ENCODE measurements at regions not wholly inside any gene's neighbourhood (a gene's known extent, or its start where the extent isn't known, plus 50 kb on each side); places are given as distances from the start of the nearest gene placed in this dataset.

DNA sequence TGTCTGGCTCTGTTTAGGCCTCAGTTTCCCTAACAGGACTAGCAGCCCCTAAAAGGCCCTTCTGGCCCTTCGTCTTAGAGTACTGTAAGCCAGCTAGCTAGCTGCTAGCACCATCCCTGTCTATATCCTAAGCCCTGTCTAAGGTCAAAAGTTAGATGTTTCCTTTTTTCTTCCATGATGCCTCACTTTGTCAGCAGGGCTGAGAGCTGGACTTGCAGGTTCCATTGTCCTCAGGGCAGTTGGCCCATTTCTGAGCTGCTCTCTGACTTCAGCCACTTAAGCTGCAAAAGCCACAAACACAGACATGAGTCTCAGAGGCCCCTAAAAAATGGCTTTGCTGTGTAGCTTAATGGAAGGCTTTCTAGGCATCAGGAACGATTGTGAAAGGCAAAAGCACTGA is 187.7 kb downstream of the CBLN1 start:
- Histone ChIP-seq H3K27ac (ENCODE audit: low read depth in 1 of 2, low read length in 2 of 2) (no peak overlapping the region), H3K4me1 (ENCODE audit: control insufficient read depth in 4 of 4, insufficient read depth in 4 of 4, low read length in 3 of 4) (no peaks in the 10 kb centered on the region), H3K9me3 (ENCODE audit: control insufficient read depth in 4 of 4, low read length in 3 of 4) (peaks cover 0 to 2% (median 0%) of the 10 kb centered on the region in 4 donors), H3K9ac (ENCODE audit: low read depth in 1 of 2, low read length in 2 of 2) (no peak overlapping the region), H3K4me3 (ENCODE audit: low read depth in 1 of 3, low read length in 3 of 3) (no peak overlapping the region), H3K36me3 (ENCODE audit: control insufficient read depth in 4 of 4, insufficient read depth in 3 of 4, low read depth in 1 of 4, low read length in 3 of 4) (no peaks in the 10 kb centered on the region), H3K27me3 (ENCODE audit: control insufficient read depth in 4 of 4, insufficient read depth in 4 of 4, low read length in 3 of 4) (peaks cover 0 to 4% (median 0%) of the 10 kb centered on the region in 4 donors)
- no peak for DNase-seq (ENCODE audit: low spot score)
- WGBS: 57% methylated on average over 2 of the region's 2 CpGs
- no peak for TF ChIP-seq NR2F2 (IDR thresholded peaks at IDR 0.05)
- no peak for TF ChIP-seq YY1 (IDR thresholded peaks at IDR 0.05)
- TF ChIP-seq HNF4G (IDR thresholded peaks at IDR 0.05): no peak
- TF ChIP-seq, protein P1, sequence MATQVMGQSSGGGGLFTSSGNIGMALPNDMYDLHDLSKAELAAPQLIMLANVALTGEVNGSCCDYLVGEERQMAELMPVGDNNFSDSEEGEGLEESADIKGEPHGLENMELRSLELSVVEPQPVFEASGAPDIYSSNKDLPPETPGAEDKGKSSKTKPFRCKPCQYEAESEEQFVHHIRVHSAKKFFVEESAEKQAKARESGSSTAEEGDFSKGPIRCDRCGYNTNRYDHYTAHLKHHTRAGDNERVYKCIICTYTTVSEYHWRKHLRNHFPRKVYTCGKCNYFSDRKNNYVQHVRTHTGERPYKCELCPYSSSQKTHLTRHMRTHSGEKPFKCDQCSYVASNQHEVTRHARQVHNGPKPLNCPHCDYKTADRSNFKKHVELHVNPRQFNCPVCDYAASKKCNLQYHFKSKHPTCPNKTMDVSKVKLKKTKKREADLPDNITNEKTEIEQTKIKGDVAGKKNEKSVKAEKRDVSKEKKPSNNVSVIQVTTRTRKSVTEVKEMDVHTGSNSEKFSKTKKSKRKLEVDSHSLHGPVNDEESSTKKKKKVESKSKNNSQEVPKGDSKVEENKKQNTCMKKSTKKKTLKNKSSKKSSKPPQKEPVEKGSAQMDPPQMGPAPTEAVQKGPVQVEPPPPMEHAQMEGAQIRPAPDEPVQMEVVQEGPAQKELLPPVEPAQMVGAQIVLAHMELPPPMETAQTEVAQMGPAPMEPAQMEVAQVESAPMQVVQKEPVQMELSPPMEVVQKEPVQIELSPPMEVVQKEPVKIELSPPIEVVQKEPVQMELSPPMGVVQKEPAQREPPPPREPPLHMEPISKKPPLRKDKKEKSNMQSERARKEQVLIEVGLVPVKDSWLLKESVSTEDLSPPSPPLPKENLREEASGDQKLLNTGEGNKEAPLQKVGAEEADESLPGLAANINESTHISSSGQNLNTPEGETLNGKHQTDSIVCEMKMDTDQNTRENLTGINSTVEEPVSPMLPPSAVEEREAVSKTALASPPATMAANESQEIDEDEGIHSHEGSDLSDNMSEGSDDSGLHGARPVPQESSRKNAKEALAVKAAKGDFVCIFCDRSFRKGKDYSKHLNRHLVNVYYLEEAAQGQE (IDR thresholded peaks at IDR 0.05): no peak
- no peak for TF ChIP-seq FOXA2 (IDR thresholded peaks at IDR 0.05)
- no peak for TF ChIP-seq EGR1 (IDR thresholded peaks at IDR 0.05; ENCODE audit: low read depth in 2 of 2)
- no peak for TF ChIP-seq FOXA1 (IDR thresholded peaks at IDR 0.05)
- no peak for TF ChIP-seq RAD21 (IDR thresholded peaks at IDR 0.05)
- TF ChIP-seq, protein P2, sequence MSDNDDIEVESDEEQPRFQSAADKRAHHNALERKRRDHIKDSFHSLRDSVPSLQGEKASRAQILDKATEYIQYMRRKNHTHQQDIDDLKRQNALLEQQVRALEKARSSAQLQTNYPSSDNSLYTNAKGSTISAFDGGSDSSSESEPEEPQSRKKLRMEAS (IDR thresholded peaks at IDR 0.05): no peak
- TF ChIP-seq, protein P3, sequence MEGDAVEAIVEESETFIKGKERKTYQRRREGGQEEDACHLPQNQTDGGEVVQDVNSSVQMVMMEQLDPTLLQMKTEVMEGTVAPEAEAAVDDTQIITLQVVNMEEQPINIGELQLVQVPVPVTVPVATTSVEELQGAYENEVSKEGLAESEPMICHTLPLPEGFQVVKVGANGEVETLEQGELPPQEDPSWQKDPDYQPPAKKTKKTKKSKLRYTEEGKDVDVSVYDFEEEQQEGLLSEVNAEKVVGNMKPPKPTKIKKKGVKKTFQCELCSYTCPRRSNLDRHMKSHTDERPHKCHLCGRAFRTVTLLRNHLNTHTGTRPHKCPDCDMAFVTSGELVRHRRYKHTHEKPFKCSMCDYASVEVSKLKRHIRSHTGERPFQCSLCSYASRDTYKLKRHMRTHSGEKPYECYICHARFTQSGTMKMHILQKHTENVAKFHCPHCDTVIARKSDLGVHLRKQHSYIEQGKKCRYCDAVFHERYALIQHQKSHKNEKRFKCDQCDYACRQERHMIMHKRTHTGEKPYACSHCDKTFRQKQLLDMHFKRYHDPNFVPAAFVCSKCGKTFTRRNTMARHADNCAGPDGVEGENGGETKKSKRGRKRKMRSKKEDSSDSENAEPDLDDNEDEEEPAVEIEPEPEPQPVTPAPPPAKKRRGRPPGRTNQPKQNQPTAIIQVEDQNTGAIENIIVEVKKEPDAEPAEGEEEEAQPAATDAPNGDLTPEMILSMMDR (IDR thresholded peaks at IDR 0.05; ENCODE audit: low read depth, low read length, missing input control): no peak

DNA sequence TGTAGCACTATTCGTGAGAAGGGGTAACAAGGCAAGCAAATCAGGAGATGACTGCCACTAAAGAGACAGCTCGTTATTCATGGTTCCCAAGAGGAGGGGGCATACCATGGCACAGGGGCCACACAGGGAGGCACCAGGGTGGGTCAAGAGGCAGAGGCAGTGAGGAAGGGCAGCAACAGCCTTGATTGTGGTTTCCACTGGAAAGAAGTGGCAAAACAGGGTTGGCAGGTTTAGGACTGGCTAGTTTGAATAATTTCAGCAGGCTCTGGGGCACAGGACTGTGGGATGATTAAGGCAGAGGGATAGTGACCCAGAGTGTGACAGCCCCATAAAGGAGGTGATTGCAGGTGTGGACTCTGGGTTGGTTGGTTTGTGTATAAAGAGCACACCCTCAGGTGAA is 188.9 kb downstream of the CBLN1 start:
- WGBS: 72% methylated on average over 2 of the region's 2 CpGs
- Histone ChIP-seq H3K9ac (ENCODE audit: low read depth in 1 of 2, low read length in 2 of 2) (no peak overlapping the region), H3K27me3 (ENCODE audit: control insufficient read depth in 4 of 4, insufficient read depth in 4 of 4, low read length in 3 of 4) (peaks cover 0 to 4% (median 0%) of the 10 kb centered on the region in 4 donors), H3K27ac (ENCODE audit: low read depth in 1 of 2, low read length in 2 of 2) (no peak overlapping the region), H3K4me3 (ENCODE audit: low read depth in 1 of 3, low read length in 3 of 3) (no peak overlapping the region), H3K36me3 (ENCODE audit: control insufficient read depth in 4 of 4, insufficient read depth in 3 of 4, low read depth in 1 of 4, low read length in 3 of 4) (no peaks in the 10 kb centered on the region), H3K4me1 (ENCODE audit: control insufficient read depth in 4 of 4, insufficient read depth in 4 of 4, low read length in 3 of 4) (no peaks in the 10 kb centered on the region), H3K9me3 (ENCODE audit: control insufficient read depth in 4 of 4, low read length in 3 of 4) (peaks cover 0 to 2% (median 0%) of the 10 kb centered on the region in 4 donors)
- no peak for DNase-seq (ENCODE audit: low spot score)
- TF ChIP-seq JUND (IDR thresholded peaks at IDR 0.05): no peak
- no peak for TF ChIP-seq EGR1 (IDR thresholded peaks at IDR 0.05; ENCODE audit: low read depth in 2 of 2)
- TF ChIP-seq, protein P3 (IDR thresholded peaks at IDR 0.05; ENCODE audit: low read depth, low read length, missing input control): no peak
- TF ChIP-seq GABPA (IDR thresholded peaks at IDR 0.05 in 1 of 2, conservative IDR thresholded peaks at IDR 0.05 in 1 of 2): no peak
- TF ChIP-seq, protein P1 (IDR thresholded peaks at IDR 0.05): no peak
- no peak for TF ChIP-seq RAD21 (IDR thresholded peaks at IDR 0.05)
- TF ChIP-seq HNF4A (conservative IDR thresholded peaks at IDR 0.05): no peak
- no peak for TF ChIP-seq FOXA2 (IDR thresholded peaks at IDR 0.05)
- no peak for TF ChIP-seq TAF1 (conservative IDR thresholded peaks at IDR 0.05)
- TF ChIP-seq RXRA (IDR thresholded peaks at IDR 0.05): no peak
- TF ChIP-seq, protein P2 (IDR thresholded peaks at IDR 0.05): no peak
- no peak for TF ChIP-seq HNF4G (IDR thresholded peaks at IDR 0.05)
- no peak for TF ChIP-seq SP1 (IDR thresholded peaks at IDR 0.05)
- TF ChIP-seq YY1 (IDR thresholded peaks at IDR 0.05): no peak
- TF ChIP-seq FOXA1 (IDR thresholded peaks at IDR 0.05): no peak
- TF ChIP-seq, protein P4, sequence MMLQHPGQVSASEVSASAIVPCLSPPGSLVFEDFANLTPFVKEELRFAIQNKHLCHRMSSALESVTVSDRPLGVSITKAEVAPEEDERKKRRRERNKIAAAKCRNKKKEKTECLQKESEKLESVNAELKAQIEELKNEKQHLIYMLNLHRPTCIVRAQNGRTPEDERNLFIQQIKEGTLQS (IDR thresholded peaks at IDR 0.05): no peak
- no peak for TF ChIP-seq ZBTB33 (IDR thresholded peaks at IDR 0.05)
